SKM-1 treated with dmso at 0.1 percent for 144 hours (cell line): ENCODE measurements at regions not wholly inside any gene's neighbourhood (a gene's known extent, or its start where the extent isn't known, plus 50 kb on each side); places are given as distances from the start of the nearest gene placed in this dataset.
"Not testable (repeated sequence)": the region's sequence is repeated elsewhere in the genome, so short reads cannot be mapped to it uniquely, and the experiment has no call there.

Source experiments
- DNase-seq: peaks from one replicate; lab custom pipeline; 2025; ENCODE audit not compliant: unreplicated experiment; lab: John Stamatoyannopoulos, UW

- no peak for DNase-seq
These were observed 49.8 kb downstream of the ABCC12 start for GRCh38 chr16:48105976-48106375.

- no peak for DNase-seq
These were observed 50.3 kb downstream of the ABCC12 start for GRCh38 chr16:48105456-48105855.

DNA sequence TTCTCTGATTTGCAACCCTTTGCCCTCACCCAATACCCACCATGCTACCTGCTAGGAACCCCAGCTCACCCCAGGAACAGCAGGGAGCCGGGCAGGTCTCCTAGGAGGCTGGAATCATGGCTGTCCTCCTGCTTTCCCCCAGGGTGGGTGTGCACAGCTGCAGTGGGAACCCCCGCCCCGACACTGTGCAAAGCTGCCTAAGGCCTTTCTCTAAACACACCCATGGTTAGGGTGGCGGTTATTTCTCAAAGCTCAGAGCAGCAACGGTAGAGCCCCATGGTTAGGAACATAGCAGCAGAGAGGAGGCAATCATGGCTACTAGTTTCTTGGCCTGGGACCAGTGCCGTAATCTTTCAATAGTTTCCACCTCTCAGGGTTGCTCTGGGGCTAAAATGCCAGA, 52.2 kb downstream of the ABCC12 start:
- DNase-seq = no peak

GRCh38 chr16:48102083-48103008, 53.4 kb downstream of the ABCC12 start:
- no peak for DNase-seq

- DNase-seq = no peak
These were observed 54.6 kb downstream of the ABCC12 start for GRCh38 chr16:48101069-48101674.

DNA sequence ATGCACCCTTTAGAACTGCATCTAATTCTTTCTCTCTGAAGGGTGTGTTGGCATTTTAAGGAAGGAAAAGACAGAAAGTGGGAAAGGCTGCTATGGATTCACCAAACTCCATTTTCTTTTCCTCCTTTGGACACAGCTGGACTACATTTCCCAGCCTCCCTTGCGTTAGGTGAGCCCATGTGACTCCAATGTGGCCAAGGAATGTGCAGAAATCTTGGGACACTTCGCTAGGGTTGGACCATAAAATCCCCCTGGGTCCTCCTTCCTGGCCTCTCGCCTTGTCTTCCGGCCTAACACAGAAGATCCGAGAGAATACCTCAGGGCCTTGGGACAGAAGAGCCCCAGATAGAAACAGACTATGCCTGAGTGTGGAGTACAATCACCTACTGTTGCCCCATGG, 56.3 kb downstream of the ABCC12 start:
- DNase-seq = no peak

DNA sequence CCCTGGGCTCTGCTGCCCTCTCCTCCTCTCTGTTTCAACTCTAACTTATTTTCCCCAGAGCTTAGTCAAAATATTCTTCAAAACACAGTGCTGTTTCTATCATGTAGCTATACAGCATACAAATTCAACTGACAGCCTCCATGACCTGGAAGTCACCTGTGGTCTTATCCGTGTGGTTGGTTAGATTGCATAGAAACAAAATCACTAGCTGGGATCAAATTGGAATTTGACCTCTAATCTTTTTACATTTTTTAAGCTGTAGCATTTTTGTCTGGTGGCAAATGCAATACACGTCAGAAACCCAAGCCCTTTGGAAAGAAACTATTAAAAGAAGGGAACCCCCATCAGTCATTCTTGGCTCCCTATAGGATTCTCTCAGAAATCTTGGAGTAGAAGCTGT, 57.3 kb downstream of the ABCC12 start:
- no peak for DNase-seq

- no peak for DNase-seq
These were observed 64.7 kb downstream of the ABCC12 start for GRCh38 chr16:48091117-48091516.

DNA sequence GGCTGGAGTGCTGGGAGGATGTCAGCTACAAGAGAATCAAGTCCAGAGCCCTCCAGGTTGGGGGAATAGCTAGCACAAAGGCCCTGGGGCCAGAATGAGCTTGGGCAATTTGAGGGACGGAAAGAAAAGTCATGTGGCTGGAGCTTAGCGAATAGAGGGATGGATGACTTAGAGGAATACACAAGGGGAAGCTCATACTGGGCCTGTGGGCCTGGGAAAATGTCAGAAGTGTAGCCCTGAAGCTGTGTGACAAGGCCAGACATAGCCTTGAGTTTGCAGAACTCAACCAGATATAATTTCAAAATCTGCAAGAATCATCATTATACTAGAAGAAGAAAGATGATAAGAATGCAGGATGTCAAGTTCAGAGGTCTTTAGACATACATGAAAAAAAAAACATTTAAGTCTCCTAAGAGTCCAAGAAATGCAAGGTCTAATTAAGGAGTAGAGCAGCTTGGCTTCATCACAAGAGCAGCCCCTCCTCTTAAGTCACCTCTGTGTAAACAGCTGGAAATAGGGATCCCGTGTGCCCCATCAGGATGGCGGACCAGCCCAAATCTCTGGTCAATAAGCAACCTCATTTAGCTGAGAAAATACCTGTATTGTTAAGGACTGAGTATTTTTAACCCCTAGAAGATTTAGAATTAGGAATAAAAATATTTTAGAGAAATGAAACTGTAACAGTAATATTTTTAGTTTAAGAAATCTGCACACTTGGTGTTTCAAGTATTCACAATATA, 66.6 kb downstream of the ABCC12 start:
- DNase-seq = no peak

- no peak for DNase-seq
These were observed 68.2 kb downstream of the ABCC12 start for GRCh38 chr16:48087639-48088038.

DNA sequence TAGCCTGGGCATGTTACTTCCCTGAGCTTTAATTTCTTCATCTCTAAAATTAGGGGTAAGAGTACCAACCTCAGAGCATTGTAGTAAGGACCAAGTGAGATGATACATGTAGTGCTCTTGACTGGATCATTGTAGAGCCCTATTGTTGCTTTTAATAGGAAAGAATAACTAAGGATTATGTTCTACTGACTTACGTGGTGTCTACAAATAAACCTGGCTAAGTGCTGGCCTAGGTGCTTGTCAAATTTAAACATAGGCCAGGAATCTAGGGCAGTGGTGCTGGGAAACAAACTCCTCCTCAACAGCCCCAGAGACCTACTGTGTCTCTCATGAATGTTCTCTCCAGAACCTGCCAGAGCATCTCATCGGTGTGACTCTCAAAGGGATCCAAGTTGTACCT, 69.4 kb downstream of the ABCC12 start:
- no peak for DNase-seq

DNA sequence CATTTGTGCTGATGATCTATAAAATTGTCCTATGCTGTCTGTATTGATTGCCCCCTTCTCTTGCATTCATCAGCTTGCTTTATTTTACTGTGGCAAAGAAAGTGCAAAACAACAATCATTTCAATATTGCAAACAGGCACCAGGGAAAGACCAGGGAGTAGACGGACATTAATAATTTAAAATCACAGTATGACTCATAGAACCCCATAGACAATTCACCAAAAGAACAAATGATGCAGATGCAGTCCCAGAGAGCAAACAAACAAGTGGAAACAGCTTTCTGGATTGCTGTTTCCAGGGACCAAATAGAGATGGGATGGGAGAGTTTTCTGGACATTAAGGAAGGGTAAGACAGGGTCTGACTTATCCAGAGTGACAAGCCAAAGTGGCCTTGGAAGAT, 70.1 kb downstream of the ABCC12 start:
- DNase-seq = no peak

GRCh38 chr16:48084826-48085225, 71.0 kb downstream of the ABCC12 start:
- no peak for DNase-seq

GRCh38 chr16:48082516-48082915, 73.3 kb downstream of the ABCC12 start:
- DNase-seq = no peak

DNA sequence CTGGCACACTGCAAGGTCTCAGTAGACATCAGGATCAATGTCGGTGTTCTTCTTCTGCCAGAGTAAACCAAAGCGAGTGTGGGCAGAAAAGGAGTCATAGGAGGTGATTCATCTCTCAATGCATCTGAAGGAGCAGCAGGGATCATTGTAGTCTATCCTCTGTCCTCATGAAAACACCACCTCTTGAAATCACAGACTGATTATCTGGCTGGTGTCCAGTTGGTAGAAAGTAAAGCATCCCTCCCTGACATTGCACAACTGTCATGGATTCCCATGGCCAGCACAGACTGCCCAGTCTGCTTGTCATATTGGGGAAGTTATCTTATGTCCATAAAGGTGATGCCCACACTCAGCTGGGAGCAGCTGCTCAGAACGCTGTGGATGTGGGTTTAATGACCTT, 74.1 kb downstream of the ABCC12 start:
- DNase-seq = no peak

DNA sequence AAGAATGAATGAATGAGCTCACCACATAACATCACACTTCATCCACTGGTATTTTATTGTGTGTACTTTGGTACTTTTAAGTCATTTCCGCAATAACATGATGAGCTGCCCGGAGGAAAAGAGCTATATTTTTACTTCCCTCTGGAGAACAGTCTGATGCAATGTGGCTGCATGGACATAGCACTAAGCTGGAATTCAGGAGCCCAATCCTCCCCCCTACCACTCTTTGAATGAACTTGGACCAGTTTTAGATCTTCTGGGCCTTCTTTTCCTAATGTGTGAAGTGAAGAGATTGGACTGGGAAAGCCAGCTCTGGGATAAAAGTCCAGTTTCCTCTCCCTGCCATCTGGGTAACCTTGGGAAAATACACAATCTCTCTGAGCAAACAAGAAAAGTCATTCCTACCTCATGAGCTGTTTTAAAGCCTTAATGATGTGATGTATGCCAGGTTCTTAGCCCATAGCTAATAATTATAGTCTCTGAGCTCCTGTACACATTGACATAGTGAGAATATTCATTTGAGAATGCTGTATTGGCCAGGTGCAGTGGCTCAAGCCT, 79.3 kb downstream of the ABCC12 start:
- DNase-seq = no peak

DNA sequence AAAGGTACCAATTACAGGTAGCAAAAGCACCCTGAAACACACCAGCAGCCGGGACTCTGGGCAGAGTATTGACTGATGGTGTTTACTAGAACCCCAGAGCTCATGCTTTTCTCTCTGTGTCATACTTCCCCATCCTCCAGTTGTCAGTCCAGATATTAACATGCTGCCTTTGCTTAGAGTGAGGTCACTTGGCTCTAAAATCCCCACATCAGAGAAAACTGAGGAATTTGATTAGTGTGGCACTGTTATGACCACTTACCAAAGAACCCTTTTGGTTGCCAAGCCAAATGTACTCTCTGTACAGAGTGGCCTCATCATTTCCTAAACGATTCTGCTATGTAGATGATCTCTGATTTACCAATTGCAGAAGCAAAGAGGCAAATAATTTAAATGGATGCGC, 80.4 kb downstream of the ABCC12 start:
- DNase-seq = no peak

DNA sequence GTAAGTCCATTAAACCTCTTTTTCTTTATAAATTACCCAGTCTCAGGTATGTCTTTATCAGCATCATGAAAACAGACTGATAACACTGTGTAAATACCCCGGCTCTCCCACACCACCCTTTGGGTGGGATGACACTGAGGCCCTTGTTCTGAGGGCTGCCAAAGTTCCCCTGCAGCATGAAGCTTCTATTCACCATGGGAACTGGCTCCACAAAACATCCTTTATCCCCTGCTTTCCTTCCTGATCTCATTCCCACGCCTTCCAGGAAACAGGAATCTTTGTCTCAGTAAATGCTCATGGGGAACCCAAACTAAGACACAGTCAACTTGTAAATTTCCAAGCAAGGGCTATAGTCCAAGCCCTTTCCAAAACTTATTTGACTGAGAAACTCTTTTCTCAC, 88.4 kb downstream of the ABCC12 start:
- no peak for DNase-seq

DNA sequence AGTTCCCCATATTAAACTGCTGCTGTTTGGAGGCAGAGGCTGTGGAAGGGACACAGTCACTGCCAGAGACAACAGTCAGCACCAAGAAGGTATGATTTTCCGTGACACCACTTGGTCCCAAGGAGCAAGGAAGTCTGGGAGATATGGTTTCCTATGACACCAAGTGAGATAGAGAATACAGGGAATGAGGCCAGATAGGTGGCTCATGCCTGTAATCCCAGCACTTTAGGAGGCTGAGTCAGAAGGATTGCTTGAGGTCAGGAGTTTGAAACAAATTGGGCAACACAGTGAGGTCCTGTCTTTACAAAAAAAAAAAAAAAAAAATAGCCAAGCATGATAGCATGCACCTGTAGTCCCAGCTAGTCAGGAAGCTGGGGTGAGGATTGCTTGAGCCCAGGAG, 90.8 kb downstream of the ABCC12 start:
- DNase-seq = no peak

GRCh38 chr16:48062681-48063080, 93.1 kb downstream of the ABCC12 start:
- DNase-seq = no peak

DNA sequence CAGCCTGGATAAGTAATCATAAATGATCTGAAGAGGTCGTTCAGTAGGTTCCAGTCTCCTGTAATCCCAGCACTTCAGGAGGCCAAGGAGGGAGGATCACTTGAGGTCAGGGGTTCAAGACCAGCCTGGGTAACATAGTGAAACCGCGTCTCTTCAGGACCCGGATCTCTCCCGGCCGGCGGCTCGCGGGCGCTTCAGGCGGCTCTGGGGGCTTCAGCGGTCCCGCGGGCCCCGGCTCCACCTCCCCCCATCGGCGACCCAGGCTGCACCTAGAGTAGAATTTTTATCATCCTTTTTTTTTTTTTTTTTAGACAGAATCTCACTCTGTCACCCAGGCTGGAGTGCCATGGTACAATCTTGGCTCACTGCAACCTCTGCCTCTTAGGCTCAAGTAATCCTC, 95.9 kb downstream of the ABCC12 start:
- DNase-seq = no peak

GRCh38 chr16:48059190-48059589, 96.6 kb downstream of the ABCC12 start:
- not testable (repeated sequence) for DNase-seq
